ENCODE measurements at regions not wholly inside any gene's neighbourhood (a gene's known extent, or its start where the extent isn't known, plus 50 kb on each side); places are given as distances from the start of the nearest gene placed in this dataset.

DNA sequence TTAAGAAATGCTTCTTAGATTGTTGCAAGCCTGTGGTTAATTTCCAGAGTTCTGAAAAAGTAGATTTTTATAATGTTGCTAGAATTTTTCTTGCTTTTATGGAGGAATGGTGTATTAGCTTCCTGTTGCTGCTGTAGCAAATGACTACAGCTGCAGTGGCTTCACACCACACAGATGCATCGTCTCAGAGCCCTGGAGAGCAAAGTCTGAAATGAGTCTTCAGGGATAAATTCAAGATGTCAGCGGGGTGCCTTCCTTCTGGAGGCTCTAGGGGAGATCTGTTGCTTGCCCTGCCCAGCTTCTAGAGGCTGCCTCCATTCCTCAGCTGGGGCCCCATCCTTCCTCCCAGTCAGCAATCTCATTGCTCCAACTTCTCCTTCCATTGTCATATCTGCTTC is 187.8 kb downstream of the ZNF516 start:
- ChIA-PET POLR2A (no interaction called here), CTCF (interaction anchor here (0.7 to 1.6 kb wide), 3 partner anchors 11 to 13 kb away, joined by 3 read pairs; no protein-coding TSS in a partner anchor)
- DNase-seq (ENCODE audit: extremely low spot score), result no peak
- TF ChIP-seq, protein P1, sequence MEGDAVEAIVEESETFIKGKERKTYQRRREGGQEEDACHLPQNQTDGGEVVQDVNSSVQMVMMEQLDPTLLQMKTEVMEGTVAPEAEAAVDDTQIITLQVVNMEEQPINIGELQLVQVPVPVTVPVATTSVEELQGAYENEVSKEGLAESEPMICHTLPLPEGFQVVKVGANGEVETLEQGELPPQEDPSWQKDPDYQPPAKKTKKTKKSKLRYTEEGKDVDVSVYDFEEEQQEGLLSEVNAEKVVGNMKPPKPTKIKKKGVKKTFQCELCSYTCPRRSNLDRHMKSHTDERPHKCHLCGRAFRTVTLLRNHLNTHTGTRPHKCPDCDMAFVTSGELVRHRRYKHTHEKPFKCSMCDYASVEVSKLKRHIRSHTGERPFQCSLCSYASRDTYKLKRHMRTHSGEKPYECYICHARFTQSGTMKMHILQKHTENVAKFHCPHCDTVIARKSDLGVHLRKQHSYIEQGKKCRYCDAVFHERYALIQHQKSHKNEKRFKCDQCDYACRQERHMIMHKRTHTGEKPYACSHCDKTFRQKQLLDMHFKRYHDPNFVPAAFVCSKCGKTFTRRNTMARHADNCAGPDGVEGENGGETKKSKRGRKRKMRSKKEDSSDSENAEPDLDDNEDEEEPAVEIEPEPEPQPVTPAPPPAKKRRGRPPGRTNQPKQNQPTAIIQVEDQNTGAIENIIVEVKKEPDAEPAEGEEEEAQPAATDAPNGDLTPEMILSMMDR (IDR thresholded peaks at IDR 0.05; ENCODE audit: control extremely low read depth, extremely low read depth, low read depth, missing control alignments), result no peak

DNA sequence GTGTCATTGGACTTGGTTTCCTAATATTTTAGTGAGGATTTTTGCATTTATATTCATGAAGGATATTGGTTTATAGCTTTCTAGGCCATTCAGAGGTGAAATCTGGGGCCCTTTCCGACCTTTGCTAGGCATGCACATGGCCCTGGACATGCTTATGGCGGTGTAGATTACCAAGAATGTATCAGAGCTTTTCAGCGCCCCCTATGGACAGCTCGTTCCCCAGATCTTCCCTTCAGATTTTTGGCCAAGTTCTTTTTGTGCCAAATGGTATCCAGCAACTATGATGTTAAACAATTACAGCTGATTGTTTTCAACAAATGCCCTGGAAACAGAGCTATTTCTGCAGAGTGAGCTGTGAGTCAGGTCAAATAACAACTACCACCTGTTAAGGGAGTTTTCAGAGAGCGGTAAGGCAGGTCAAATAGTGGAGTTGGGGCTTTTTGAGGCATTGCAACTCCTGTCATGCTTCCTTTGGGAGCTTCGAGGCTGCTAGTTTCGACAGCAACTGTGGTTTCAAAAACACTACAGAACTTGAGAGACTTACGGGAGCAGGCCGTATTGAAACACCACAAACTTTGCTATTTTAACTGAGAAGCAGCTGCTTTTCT is 188.3 kb downstream of the ZNF516 start:
- ChIA-PET CTCF (interaction anchor here (0.7 to 1.1 kb wide), 2 partner anchors 11 to 13 kb away, joined by 3 read pairs; no protein-coding TSS in a partner anchor), POLR2A (no interaction called here)
- TF ChIP-seq, protein P1 (IDR thresholded peaks at IDR 0.05; ENCODE audit: control extremely low read depth, extremely low read depth, low read depth, missing control alignments), result no peak
- no peak for DNase-seq (ENCODE audit: extremely low spot score)

DNA sequence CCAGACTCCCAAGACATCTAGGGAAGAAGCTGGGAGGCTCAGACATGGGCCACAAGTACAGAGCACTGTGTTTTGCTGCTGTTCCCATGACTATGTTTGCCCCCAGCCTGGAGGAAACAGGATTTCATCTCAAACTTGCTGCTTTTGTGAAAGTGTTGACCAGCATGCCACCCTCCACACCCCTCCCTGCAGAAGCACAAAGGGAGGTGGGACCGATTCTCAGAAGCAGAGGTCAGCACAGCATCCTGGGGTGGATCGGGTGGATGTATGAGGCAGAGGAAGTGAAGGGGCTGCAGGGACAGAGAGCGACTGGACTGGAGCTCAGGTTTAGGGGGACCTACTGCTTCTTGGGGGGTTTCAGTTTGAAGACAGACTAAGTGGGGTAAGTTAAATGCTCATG is 209.2 kb downstream of the ZNF516 start:
- ChIA-PET POLR2A (no interaction called here), CTCF (interaction anchor here (1.5 kb wide), 1 partner anchor 9 kb away, joined by 4 read pairs; no protein-coding TSS in a partner anchor)
- TF ChIP-seq, protein P1 (IDR thresholded peaks at IDR 0.05; ENCODE audit: control extremely low read depth, extremely low read depth, low read depth, missing control alignments), result no peak
- DNase-seq (ENCODE audit: extremely low spot score), result no peak

DNA sequence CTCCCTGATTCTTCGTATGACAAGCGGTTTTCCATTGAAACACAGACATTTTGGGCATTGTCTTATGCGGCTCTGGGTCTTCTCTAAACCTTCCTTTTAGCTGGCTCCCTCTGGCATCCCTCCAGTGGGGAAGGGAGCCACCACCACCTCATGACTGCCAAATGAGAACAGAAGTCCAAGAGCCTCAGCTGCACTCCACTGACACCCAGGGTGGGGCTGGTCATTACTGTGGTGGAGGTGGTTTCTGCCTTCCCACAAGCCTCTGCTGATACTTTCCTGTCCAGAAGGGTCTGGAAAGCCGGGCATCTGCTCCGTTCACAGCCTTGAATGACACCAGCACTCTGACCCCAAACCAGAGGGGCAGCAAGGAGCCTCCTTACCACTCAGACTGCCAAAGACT is 213.5 kb downstream of the ZNF516 start:
- TF ChIP-seq, protein P1 (IDR thresholded peaks at IDR 0.05; ENCODE audit: control extremely low read depth, extremely low read depth, low read depth, missing control alignments), result no peak
- ChIA-PET POLR2A (no interaction called here), CTCF (no interaction called here)
- no peak for DNase-seq (ENCODE audit: extremely low spot score)

DNA sequence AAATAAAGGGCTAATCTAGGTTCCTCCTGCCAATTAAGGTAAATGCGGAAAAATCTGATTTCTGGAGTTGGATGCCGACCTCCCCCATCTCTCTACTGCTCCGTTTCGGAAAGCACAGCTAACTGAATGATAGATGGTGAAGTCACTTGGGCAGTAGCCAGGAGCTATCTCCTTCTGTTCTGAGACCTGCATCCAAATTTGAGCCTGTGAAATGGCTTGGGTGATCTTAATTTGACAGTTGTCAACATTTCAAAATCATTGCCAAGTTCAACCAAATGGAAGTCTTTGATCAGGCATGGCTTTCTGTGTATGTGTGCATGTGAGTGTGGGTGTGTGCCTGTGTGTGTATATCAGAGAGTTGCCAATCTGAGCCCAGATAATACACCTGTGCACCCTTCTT is 217.2 kb downstream of the ZNF516 start:
- DNase-seq (ENCODE audit: extremely low spot score), result no peak
- POLR2A ChIA-PET, result no interaction called here
- TF ChIP-seq, protein P1 (IDR thresholded peaks at IDR 0.05; ENCODE audit: control extremely low read depth, extremely low read depth, low read depth, missing control alignments), result no peak
- CTCF ChIA-PET, result no interaction called here

DNA sequence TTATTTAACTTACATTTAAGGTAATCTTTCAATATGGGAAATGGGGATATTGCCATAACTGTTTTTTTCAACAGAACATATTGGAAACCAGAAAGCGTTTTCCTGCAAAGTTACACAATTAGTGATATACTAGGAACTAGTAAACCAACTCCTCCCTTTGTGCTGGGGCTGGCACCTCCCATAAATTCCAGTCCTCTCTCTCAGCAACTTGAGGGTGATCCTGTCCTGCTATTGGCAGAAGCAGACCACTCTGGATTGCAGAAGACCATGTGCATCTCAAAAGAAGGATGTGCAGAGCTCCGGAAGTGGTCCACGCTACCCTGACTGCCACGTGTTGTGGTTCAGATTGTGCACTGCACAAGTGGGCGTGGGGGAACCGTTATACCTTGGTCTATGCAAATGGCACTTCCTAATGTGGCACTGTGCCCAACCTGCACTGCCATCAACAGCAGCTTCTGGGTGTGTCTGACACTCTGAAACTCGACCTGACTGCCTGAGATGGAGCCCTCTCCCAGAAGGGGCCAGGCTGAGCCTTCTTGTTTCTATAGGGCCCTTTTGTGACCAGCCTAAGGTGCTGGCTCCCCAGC is 219.2 kb downstream of the ZNF516 start:
- DNase-seq (ENCODE audit: extremely low spot score), result no peak
- TF ChIP-seq, protein P1 (IDR thresholded peaks at IDR 0.05; ENCODE audit: control extremely low read depth, extremely low read depth, low read depth, missing control alignments), result no peak
- ChIA-PET CTCF (interaction anchor here (1.2 kb wide), 1 partner anchor 10 kb away, joined by 4 read pairs; no protein-coding TSS in a partner anchor), POLR2A (no interaction called here)
